ENCODE measurements at regions not wholly inside any gene's neighbourhood (a gene's known extent, or its start where the extent isn't known, plus 50 kb on each side); places are given as distances from the start of the nearest gene placed in this dataset.

- TF ChIP-seq EZH2phosphoT487 (IDR thresholded peaks at IDR 0.05; ENCODE audit: borderline replicate concordance, low read length) (no peak), CTCF (IDR thresholded peaks at IDR 0.05; ENCODE audit: low read depth, low read length, poor library complexity, severe bottlenecking) (no peak)
Observed at GRCh38 chr4:57504139-57504538, 394.0 kb upstream of the IGFBP7 start.

Measured in DOHH2 (cell line).